ENCODE measurements at regions not wholly inside any gene's neighbourhood (a gene's known extent, or its start where the extent isn't known, plus 50 kb on each side); places are given as distances from the start of the nearest gene placed in this dataset.

DNA sequence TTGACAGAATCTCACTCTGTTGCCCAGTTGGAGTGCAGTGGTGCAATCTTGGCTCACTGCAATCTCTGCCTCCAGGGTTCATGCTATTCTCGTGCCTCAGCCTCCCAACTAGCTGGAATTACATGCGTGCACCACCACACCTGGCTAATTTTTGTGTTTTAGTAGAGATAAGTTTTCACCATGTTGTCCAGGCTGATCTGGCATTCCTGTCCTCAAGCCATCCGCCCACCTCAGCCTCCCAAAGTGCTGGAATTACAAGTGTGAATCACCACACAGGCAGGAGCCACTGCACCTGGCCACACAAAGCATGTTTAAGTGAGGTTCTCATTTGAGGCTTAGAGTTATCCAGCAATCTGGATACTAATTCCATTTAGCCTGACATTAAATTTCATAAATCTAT is 180.9 kb upstream of the GRID2 start:
- DNase-seq: no peak

DNA sequence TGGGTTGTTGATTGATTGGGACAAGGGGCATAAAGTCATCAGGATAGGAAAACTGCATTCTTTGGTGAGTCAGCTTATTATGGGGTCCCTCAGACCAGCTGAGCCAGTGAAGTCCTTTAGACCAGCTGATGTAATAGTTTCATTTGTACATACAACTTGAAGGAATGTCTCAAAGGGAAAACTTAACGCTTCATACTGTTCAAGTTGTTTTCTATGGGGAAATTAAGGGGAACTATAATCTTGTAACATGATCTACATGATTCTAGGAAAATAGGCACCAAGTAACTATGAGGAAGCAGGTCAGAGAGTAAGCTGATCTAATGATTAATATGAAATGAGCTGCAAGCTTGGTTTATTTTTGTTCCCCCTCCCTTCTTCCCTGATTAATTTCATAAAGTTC is 175.1 kb upstream of the GRID2 start:
- no peak for DNase-seq

- DNase-seq: no peak
These were observed 174.3 kb upstream of the GRID2 start for GRCh38 chr4:92129408-92129994.

GRCh38 chr4:92136434-92136833 is 167.3 kb upstream of the GRID2 start:
- DNase-seq: no peak

DNA sequence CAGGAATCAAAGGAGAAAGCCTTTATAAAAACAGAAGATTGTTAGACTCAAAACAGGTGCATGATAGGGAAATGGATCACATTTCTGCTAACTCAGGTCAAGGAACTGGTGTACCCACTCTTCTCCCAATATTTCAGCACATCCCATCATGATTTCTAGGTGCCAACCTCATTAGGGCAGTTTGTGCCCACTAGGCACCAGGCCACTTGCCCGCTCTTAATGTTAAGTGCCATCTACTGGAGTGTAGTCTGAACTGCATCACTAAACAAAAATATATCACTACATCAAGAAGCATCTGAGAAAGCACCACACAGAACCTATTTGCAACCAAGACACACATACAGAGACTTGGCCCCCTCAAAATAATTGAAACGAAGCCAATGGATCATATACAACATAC is 140.4 kb upstream of the GRID2 start:
- DNase-seq: no peak

- DNase-seq: no peak
These were observed 133.4 kb upstream of the GRID2 start for GRCh38 chr4:92170340-92170739.

- DNase-seq: no peak
These were observed 131.6 kb upstream of the GRID2 start for GRCh38 chr4:92172203-92172602.

DNA sequence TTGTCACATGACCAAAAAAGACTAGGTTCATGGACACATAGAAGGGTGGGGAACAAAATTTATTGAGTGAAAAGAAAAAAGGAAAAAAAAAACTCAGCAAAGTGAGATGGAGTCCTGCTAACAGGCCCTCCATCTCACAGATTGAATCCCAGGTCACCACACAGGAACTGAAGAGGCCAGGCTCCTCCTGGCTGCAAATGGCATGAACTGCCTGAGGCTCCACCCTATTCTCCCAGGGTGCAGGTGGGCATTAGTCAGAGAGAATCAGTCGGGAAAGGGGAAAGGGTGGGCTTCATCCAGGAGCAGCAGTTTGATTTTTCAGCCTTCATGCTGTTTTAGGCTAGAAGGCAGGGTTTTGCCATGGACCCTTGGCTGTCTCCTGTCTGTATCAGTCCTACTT is 128.5 kb upstream of the GRID2 start:
- no peak for DNase-seq

GRCh38 chr4:92182006-92182735 is 121.6 kb upstream of the GRID2 start:
- no peak for DNase-seq

DNA sequence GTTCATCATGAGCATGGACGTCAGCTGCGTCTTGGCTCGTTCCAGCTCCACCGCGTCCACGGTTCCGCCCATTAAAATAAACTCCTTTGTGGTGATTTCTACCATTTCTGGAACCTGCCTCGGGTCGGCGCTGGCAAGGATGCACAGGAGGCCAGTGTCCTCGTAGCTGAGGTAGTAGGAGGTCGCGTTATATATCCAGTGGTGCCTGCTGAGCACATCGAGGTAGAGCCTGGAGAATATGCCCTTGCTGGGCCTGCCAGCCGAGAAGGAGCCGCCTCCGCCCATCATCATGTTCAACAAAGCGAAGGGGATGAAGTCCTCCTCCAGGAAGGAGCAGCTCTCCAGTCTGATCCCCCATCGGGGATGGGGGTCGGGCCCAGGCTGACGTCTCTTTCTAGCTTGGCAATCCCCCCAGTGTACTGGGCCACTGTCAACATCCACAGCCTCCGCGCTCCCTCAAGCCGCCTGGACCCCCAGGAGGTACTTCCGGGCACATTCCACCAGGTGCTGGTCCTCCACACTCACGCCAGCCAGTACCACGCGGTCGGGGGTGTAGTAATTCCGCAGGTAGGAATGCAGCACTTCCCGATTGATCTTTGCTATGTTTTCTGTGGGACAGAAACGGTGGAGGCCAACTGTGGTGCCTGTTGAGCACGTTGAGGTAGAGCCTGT is 120.9 kb upstream of the GRID2 start:
- DNase-seq: no peak

GRCh38 chr4:92183825-92184224 is 119.9 kb upstream of the GRID2 start:
- no peak for DNase-seq

DNA sequence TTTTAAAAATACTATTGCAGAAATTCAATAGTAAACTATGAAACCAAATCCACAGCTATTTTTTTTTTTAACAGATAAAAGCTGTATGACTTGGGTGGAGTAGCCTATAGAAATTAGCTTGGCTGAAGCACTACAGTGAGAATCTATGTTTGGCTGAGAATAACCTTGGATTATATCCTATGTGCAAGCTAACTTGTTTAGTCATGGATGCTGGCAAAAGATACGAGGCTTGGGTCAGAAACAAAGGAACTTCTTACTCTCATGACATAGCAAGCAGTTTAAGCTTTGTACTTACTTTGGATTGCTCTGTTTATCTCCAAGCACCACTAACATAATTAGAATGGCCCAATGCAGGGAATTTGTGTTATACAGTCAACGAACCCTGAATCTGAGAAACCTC is 119.2 kb upstream of the GRID2 start:
- no peak for DNase-seq

DNA sequence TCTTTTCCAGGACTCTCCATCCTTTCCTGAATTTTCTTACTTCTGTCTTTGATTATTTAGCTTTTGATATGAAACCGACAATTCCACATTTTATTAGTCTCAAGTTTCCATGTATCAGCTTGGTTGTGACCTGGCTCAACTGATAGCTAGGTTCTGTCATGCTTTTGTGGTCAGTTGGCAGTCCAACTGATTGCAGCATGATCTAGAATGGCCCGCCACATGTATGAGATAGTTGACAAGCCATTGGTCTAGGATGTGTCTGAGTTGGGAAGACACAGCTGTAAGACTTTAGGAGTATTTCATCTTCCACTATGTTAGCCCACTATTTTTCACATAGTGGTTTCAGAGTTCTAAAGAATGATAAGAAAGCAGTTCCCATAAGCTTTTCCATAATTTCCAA is 117.5 kb upstream of the GRID2 start:
- DNase-seq: no peak

GRCh38 chr4:92189146-92189545 is 114.6 kb upstream of the GRID2 start:
- DNase-seq: no peak

GRCh38 chr4:92198711-92199110 is 105.1 kb upstream of the GRID2 start:
- no peak for DNase-seq

DNA sequence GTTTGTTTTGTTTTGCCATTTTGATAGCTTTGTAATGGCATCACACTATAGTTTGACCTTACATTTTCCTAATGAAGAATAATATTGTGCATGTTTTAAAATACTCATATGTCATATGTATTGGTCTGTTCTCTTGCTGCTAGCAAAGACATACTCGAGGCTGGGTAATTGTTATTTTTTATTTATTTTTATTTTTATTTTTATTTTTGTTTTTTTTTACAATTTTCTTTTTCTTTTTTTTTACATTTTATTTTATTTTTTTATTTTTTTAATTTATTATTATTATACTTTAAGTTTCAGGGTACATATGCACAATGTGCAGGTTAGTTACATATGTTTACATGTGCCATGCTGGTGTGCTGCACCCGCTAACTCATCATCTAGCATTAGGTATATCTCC is 104.6 kb upstream of the GRID2 start:
- no peak for DNase-seq

DNA sequence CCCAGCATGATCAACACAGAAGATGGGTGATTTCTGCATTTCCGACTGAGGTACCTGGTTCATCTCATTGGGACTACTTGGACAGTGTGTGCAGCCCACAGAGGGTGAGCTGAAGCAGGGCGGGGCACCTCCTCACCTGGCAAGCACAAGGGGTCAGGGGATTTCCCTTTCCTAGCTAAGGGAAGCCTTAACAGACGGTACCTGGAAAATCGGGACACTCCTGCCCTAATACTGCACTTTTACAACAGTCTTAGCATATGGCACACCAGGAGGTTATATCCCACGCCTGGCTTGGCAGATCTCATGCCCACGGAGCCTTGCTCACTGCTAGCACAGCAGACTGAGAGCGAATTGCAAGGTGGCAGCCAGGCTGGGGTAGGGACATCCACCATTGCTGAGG is 92.9 kb upstream of the GRID2 start:
- DNase-seq: no peak

GRCh38 chr4:92215476-92215875 is 88.3 kb upstream of the GRID2 start:
- no peak for DNase-seq

DNA sequence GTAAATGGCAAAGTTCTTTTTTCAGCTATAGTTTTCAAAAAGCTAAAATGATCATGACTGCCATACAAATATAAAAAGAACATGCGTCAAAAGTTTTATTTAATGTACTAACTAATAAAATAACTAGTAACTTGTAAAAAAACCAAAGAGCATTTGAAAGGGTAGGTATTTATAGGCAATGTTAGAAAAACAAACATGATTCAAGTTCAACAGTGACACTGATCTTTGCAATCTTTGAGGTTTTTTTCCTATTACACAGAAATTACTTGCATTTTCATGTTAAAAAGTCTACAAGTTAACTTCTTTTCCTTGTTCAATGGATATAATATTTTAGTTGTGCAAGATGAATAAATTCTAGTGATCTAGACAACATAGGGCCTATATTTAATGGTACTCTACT is 72.3 kb upstream of the GRID2 start:
- no peak for DNase-seq

DNA sequence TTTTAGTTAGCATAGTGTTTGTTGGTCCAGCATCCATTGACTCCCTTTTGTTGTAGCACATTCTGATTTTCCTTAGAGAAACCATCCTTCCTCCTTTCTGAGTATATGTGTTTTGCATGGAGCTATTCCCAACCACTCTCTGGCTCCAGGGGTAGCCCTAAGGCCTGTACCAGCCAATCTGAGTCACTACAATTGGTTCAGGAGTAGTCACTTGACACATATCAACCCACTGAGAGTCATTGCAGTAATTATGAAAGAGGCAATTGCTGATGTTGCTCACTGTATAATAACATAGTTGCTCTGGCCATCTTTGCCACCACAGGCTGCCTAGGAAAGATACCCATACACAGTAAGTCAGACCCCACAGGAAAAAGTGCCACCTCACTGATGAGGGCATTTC is 71.2 kb upstream of the GRID2 start:
- DNase-seq: no peak

GRCh38 chr4:92234393-92235176 is 69.2 kb upstream of the GRID2 start:
- no peak for DNase-seq

- DNase-seq: no peak
These were observed 68.0 kb upstream of the GRID2 start for GRCh38 chr4:92235731-92236130.

- DNase-seq: no peak
These were observed 66.9 kb upstream of the GRID2 start for GRCh38 chr4:92236877-92237276.

DNA sequence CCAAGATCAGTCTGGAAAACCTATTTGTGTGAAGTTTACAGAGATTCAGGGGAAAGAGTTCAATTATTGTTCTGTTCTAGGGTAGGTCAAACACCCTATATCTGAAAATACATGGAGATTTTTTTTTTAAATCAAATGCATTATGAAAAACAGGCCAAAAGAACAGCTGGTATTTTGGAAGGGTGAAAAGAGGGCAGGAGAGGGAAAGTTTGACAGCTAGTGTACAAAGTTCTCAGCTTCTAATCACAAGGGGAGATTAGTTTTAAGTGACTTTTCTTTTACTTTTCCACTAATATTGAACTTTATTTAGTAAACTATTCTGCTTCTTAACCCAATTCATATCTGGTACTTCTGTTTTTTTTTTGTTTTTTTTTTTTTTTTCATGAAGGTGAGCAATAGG is 66.2 kb upstream of the GRID2 start:
- no peak for DNase-seq
